A549 (cell line): ENCODE measurements at regions not wholly inside any gene's neighbourhood (a gene's known extent, or its start where the extent isn't known, plus 50 kb on each side); places are given as distances from the start of the nearest gene placed in this dataset.
A peak's percentile ranks its signal among the peaks of the same experiment; 100 is the strongest.

Experiments
- ATAC-seq, 2 experiments: fragments of 200-7000 bp in 1 of 2; fragments of >200 bp in 1 of 2; cut with Nextera tagmentation in 1 of 2; cut with Tn5 transposase in 1 of 2; 3 replicates each; pipeline versions ENCODE4 v1.8.0 to v1.9.1; 2018 to 2020; ENCODE audit warnings: mild to moderate bottlenecking in 1 of 2, moderate library complexity in 1 of 2
- CTCF ChIA-PET: fragments of 300-600 bp; sonication (Branson Sonifier 250); formaldehyde crosslinking; extraction: SDS; loops from one replicate; lab custom pipeline; 2021; ENCODE audit warnings: antibody characterized with exemption, inconsistent platforms; lab: Yijun Ruan, JAX
- POLR2A ChIA-PET: fragments of 350-600 bp; formaldehyde crosslinking; extraction: SDS; loops from one replicate; lab custom pipeline; 2021; ENCODE audit warnings: antibody characterized with exemption, inconsistent platforms; lab: Yijun Ruan, JAX
- DNase-seq, 2 experiments: peaks; one replicate each; pipeline versions ENCODE4 v3.0.0 to v3.0.0-alpha.2; 2011 to 2016; ENCODE audit warnings: low read depth in 1 of 2, low spot score in 1 of 2
- FAIRE-seq: peaks from 2 replicates; lab custom pipeline; 2011; peaks lifted over from hg19 to GRCh38; lab: Jason Lieb, UNC
- H3K27ac ChIP-seq, 2 experiments: fragments of >200 bp; sonication (Bioruptor Twin); formaldehyde crosslinking; 3 replicates each; pipeline ENCODE4 v1.5.1; 2016 to 2017
- H3K4me1 ChIP-seq: fragments of >200 bp; sonication (Bioruptor Twin); formaldehyde crosslinking; 3 replicates; pipeline ENCODE4 v1.6.1; 2016
- H3K4me2 ChIP-seq: fragments of >200 bp; sonication (Bioruptor Twin); formaldehyde crosslinking; 3 replicates; pipeline ENCODE4 v1.6.1; 2016
- H3K4me3 ChIP-seq: fragments of >200 bp; sonication (Bioruptor Twin); formaldehyde crosslinking; 3 replicates; pipeline ENCODE4 v1.5.1; 2016
- H3K9me3 ChIP-seq: fragments of >200 bp; sonication (Bioruptor Twin); formaldehyde crosslinking; 3 replicates; pipeline ENCODE4 v1.6.1; 2016
- BHLHE40 ChIP-seq: IDR thresholded peaks from 2 replicates; pipeline ENCODE4 v1.6.1; 2012; ENCODE audit warnings: low read depth, low read length, inconsistent platforms
- CBX8 ChIP-seq: fragments of 200-600 bp; sonication (generic); IDR thresholded peaks from 2 replicates; pipeline ENCODE4 v1.6.1; 2016
- CHD2 ChIP-seq: fragments of 150-350 bp; IDR thresholded peaks from 2 replicates; pipeline ENCODE4 v1.6.1; 2014; ENCODE audit warnings: low read length; ENCODE audit not compliant: partially characterized antibody
- CHD4 ChIP-seq: fragments of 200-600 bp; sonication (generic); IDR thresholded peaks from 2 replicates; pipeline ENCODE4 v1.6.1; 2016; ENCODE audit warnings: antibody characterized with exemption, mild to moderate bottlenecking, borderline replicate concordance
- EHMT2 ChIP-seq: fragments of 200-600 bp; sonication (generic); IDR thresholded peaks from 2 replicates; pipeline ENCODE4 v1.6.1; 2016; ENCODE audit warnings: antibody characterized with exemption, low read depth, mild to moderate bottlenecking, moderate library complexity
- FOSB ChIP-seq: fragments of 250-450 bp; sonication (Bioruptor Pico); IDR thresholded peaks from 2 replicates; pipeline ENCODE4 v1.5.0; 2020; ENCODE audit warnings: mild to moderate bottlenecking, moderate library complexity
- FOSL2 ChIP-seq, 2 experiments: fragments of 450-650 bp in 1 of 2; fragments of >200 bp in 1 of 2; sonication (Bioruptor Twin) in 1 of 2; formaldehyde crosslinking; IDR thresholded peaks; 2 replicates each; pipeline versions ENCODE4 v1.5.0 to v1.6.1; 2016 to 2020; ENCODE audit warnings: mild to moderate bottlenecking in 1 of 2, moderate library complexity in 1 of 2
- HEYL ChIP-seq: fragments of 250-450 bp; sonication (Bioruptor Pico); IDR thresholded peaks from 2 replicates; pipeline ENCODE4 v1.8.0; 2021; ENCODE audit warnings: mild to moderate bottlenecking, moderate library complexity
- HOXB5 ChIP-seq: fragments of 250-450 bp; sonication (Bioruptor Pico); IDR thresholded peaks from 2 replicates; pipeline ENCODE4 v1.5.0; 2020; ENCODE audit warnings: mild to moderate bottlenecking, moderate library complexity
- JUN ChIP-seq, 2 experiments: fragments of >200 bp; sonication (Bioruptor Twin); formaldehyde crosslinking; IDR thresholded peaks; 2 replicates in 1 of 2; 3 replicates in 1 of 2; pipeline ENCODE4 v1.6.1; 2016 to 2017
- KDM1A ChIP-seq: fragments of 200-600 bp; sonication (generic); IDR thresholded peaks from 2 replicates; pipeline ENCODE4 v1.6.1; 2016; ENCODE audit warnings: low read depth, mild to moderate bottlenecking
- MYC ChIP-seq: IDR thresholded peaks from 2 replicates; pipeline ENCODE4 v1.6.1; 2012; ENCODE audit warnings: mild to moderate bottlenecking, inconsistent platforms, low read length, improper control_type of control experiment, borderline replicate concordance
- NFE2L2 ChIP-seq: fragments of 150-350 bp; conservative IDR thresholded peaks from 2 replicates; pipeline ENCODE4 v1.6.1; 2014; ENCODE audit warnings: low read length
- POLR2A ChIP-seq: IDR thresholded peaks from 2 replicates; pipeline ENCODE4 v1.6.1; 2012; ENCODE audit warnings: mild to moderate bottlenecking, low read length
- RARB ChIP-seq: fragments of 250-450 bp; sonication (Bioruptor Pico); IDR thresholded peaks from 2 replicates; pipeline ENCODE4 v1.8.0; 2021; ENCODE audit warnings: mild to moderate bottlenecking, moderate library complexity
- TFCP2L1 ChIP-seq: fragments of 250-450 bp; sonication (Bioruptor Pico); IDR thresholded peaks from 2 replicates; pipeline ENCODE4 v1.5.0; 2021; ENCODE audit warnings: mild to moderate bottlenecking
- TP53 ChIP-seq: fragments of 250-450 bp; sonication (Bioruptor Pico); IDR thresholded peaks from 2 replicates; pipeline ENCODE4 v1.5.0; 2021; ENCODE audit warnings: mild to moderate bottlenecking, moderate library complexity
- ZNF302 ChIP-seq: fragments of 250-450 bp; sonication (Bioruptor Pico); IDR thresholded peaks from 2 replicates; pipeline ENCODE4 v1.9.0; 2021; ENCODE audit warnings: inconsistent platforms, mild to moderate bottlenecking, moderate library complexity
- WGBS: methylation state at CpG from one replicate; pipeline ENCODE4 v1.1.6; 2017; ENCODE audit errors: missing lambda C conversion rate; 5-methylcytosine and 5-hydroxymethylcytosine counted together
- TF ChIP-seq, protein P1 (sequence below): fragments of 150-350 bp; IDR thresholded peaks from 2 replicates; pipeline ENCODE4 v1.6.1; 2014; ENCODE audit warnings: low read depth, mild to moderate bottlenecking, low read length
- TF ChIP-seq, protein P2 (sequence below): fragments of >200 bp; sonication (Bioruptor Twin); formaldehyde crosslinking; IDR thresholded peaks from 3 replicates; pipeline ENCODE4 v1.5.1; 2016
- TF ChIP-seq, protein P3 (sequence below): fragments of >200 bp; sonication (Bioruptor Twin); formaldehyde crosslinking; IDR thresholded peaks from 3 replicates; pipeline ENCODE4 v1.6.1; 2016
- TF ChIP-seq, protein P4 (sequence below): fragments of 250-450 bp; sonication (Bioruptor Pico); IDR thresholded peaks from 2 replicates; pipeline ENCODE4 v1.5.0; 2021; ENCODE audit warnings: mild to moderate bottlenecking, moderate library complexity, borderline replicate concordance

DNA sequence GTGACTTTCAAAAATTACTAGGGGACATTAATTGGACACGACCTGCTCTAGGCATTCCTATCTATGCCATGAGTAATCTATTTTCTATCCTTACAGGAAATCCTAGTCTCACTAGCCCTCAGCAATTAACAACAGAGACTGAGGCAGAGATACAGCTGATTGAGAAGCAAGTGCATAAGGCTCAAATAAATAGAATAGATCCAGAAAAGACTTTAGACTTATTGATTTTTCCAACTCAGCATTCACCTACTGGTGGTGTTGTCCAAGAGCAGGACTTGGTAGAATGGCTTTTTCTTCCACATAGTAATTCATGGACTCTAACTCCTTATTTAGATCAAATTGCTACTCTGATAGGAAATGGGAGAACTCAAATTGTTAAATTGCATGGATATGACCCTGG is 148.0 kb downstream of the ZNF33B start:
- WGBS: 0% methylated on average over 1 of the region's 1 CpG
- TF ChIP-seq TP53 (no peak), HOXB5 (CRISPR knock-in tag) (no peak), CBX8 (no peak), EHMT2 (no peak), FOSB (CRISPR knock-in tag) (no peak), CHD4 (no peak), NFE2L2 (no peak), POLR2A (no peak), BHLHE40 (no peak), CHD2 (no peak), JUN (IDR thresholded peaks at IDR 0.05) (no peak)
- TF ChIP-seq, protein P1, sequence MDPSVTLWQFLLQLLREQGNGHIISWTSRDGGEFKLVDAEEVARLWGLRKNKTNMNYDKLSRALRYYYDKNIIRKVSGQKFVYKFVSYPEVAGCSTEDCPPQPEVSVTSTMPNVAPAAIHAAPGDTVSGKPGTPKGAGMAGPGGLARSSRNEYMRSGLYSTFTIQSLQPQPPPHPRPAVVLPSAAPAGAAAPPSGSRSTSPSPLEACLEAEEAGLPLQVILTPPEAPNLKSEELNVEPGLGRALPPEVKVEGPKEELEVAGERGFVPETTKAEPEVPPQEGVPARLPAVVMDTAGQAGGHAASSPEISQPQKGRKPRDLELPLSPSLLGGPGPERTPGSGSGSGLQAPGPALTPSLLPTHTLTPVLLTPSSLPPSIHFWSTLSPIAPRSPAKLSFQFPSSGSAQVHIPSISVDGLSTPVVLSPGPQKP: no peak
- TF ChIP-seq, all 56 proteins: peak for 0
- Histone ChIP-seq H3K4me2 (no peak overlapping the region), H3K4me3 (no peak overlapping the region), H3K9me3 (no peaks in the 10 kb centered on the region), H3K27ac (no peak overlapping the region), H3K4me1 (no peaks in the 10 kb centered on the region)
- ATAC-seq (no peak), DNase-seq (no peak), FAIRE-seq (no peak)
- CTCF ChIA-PET: interaction anchor here (0.6 kb wide), 1 partner anchor 9 kb away, joined by 4 read pairs; no protein-coding TSS in a partner anchor
- POLR2A ChIA-PET: no interaction called here

DNA sequence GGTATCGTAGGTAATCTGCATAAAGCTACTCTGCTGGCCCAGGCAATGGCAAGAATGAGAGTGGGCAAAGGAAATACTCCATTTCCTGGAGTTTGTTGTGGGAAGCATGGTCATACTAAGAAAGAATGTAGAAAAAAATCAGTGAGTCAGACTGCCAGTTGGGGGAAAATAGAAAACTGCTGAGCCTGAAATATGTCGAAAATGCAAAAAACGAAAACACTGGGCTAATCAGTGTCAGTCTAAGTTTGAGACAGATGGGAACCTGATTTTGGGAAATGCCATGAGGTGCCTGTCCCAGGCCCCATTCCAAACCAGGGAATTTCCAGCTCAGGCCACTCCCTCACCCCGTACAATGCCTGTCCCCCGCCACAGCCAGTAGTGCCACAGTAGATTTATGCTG is 150.0 kb downstream of the ZNF33B start:
- WGBS: 5% methylated on average over 5 of the region's 5 CpGs
- H3K27ac ChIP-seq: no peak overlapping the region
- POLR2A ChIA-PET: no interaction called here
- no peaks in the 10 kb centered on the region for H3K9me3 ChIP-seq
- DNase-seq (no peak), ATAC-seq (no peak)
- TF ChIP-seq TP53 (no peak), ZNF302 (CRISPR knock-in tag) (no peak), HEYL (CRISPR knock-in tag) (no peak), TFCP2L1 (no peak), RARB (no peak), KDM1A (no peak)
- TF ChIP-seq, protein P2, sequence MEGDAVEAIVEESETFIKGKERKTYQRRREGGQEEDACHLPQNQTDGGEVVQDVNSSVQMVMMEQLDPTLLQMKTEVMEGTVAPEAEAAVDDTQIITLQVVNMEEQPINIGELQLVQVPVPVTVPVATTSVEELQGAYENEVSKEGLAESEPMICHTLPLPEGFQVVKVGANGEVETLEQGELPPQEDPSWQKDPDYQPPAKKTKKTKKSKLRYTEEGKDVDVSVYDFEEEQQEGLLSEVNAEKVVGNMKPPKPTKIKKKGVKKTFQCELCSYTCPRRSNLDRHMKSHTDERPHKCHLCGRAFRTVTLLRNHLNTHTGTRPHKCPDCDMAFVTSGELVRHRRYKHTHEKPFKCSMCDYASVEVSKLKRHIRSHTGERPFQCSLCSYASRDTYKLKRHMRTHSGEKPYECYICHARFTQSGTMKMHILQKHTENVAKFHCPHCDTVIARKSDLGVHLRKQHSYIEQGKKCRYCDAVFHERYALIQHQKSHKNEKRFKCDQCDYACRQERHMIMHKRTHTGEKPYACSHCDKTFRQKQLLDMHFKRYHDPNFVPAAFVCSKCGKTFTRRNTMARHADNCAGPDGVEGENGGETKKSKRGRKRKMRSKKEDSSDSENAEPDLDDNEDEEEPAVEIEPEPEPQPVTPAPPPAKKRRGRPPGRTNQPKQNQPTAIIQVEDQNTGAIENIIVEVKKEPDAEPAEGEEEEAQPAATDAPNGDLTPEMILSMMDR: no peak
- TF ChIP-seq, protein P3, sequence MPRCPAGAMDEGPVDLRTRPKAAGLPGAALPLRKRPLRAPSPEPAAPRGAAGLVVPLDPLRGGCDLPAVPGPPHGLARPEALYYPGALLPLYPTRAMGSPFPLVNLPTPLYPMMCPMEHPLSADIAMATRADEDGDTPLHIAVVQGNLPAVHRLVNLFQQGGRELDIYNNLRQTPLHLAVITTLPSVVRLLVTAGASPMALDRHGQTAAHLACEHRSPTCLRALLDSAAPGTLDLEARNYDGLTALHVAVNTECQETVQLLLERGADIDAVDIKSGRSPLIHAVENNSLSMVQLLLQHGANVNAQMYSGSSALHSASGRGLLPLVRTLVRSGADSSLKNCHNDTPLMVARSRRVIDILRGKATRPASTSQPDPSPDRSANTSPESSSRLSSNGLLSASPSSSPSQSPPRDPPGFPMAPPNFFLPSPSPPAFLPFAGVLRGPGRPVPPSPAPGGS: no peak
- TF ChIP-seq, all 56 proteins: peak for 0
- Histone ChIP-seq H3K4me1 (no peaks in the 10 kb centered on the region), H3K4me3 (no peak overlapping the region), H3K4me2 (no peak overlapping the region)
- CTCF ChIA-PET: no interaction called here
- FAIRE-seq: no peak

DNA sequence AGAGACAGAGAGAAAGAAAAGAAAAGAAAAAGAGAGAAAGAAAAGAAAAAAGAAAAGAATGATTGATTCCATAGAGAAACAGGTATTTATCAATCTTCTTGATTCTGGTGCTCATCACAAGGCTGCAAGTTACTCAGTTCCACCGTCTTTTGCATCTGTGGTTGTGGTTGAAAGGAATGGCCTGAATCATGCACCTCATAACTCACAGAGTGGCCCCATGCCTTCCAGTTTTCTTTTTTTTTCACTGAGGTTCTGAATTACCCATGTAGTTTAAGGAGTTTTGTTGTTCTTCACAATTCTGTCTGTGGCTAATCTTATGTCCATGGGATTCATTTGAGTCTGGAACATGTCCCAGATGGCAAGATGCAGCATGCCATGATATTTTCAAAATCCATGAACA is 156.0 kb downstream of the ZNF33B start:
- TF ChIP-seq, protein P1: no peak
- TF ChIP-seq MYC: no peak
- no peak for TF ChIP-seq FOSL2 (IDR thresholded peaks at IDR 0.05)
- TF ChIP-seq FOSL2 (CRISPR knock-in tag; IDR thresholded peaks at IDR 0.05): no peak
- TF ChIP-seq, protein P4, sequence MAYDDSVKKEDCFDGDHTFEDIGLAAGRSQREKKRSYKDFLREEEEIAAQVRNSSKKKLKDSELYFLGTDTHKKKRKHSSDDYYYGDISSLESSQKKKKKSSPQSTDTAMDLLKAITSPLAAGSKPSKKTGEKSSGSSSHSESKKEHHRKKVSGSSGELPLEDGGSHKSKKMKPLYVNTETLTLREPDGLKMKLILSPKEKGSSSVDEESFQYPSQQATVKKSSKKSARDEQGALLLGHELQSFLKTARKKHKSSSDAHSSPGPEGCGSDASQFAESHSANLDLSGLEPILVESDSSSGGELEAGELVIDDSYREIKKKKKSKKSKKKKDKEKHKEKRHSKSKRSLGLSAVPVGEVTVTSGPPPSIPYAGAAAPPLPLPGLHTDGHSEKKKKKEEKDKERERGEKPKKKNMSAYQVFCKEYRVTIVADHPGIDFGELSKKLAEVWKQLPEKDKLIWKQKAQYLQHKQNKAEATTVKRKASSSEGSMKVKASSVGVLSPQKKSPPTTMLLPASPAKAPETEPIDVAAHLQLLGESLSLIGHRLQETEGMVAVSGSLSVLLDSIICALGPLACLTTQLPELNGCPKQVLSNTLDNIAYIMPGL: no peak
- Histone ChIP-seq H3K9me3 (peaks cover 7% of the 10 kb centered on the region; the same call in 1 of the 3 replicates), H3K4me1 (no peaks in the 10 kb centered on the region), H3K4me3 (no peak overlapping the region), H3K4me2 (no peak overlapping the region), H3K27ac (no peak overlapping the region)
- POLR2A ChIA-PET: no interaction called here
- peak; percentile 68 for FAIRE-seq
- WGBS: 8% methylated on average over 1 of the region's 1 CpG
- no peak for ATAC-seq
- CTCF ChIA-PET: no interaction called here
- DNase-seq: no peak
